Spleen (tissue), 11 donors: ENCODE measurements at regions not wholly inside any gene's neighbourhood (a gene's known extent, or its start where the extent isn't known, plus 50 kb on each side); places are given as distances from the start of the nearest gene placed in this dataset.
A peak's percentile ranks its signal among the peaks of the same experiment; 100 is the strongest.

ENCODE experiments used
- DNase-seq: peaks from one replicate; pipeline ENCODE4 v3.0.0-alpha.2; 2020
- H3K27ac ChIP-seq, 8 donors: fragments of 200-600 bp; sonication (generic) in 7 of 8; 1 replicate in 4 of 8; 2 replicates in 4 of 8; pipeline versions ENCODE4 v1.5.0 to v1.8.0; 2016 to 2021; ENCODE audit warnings: inconsistent platforms in 4 of 8, mild to moderate bottlenecking in 4 of 8, moderate library complexity in 1 of 8
- H3K27me3 ChIP-seq, 7 donors: fragments of 200-600 bp; sonication (generic) in 6 of 7; replicated peaks in 1 of 7; 1 replicate in 4 of 7; 2 replicates in 3 of 7; pipeline versions ENCODE4 v1.5.0 to v1.8.0; 2016 to 2021; ENCODE audit warnings: inconsistent platforms in 3 of 7, mild to moderate bottlenecking in 1 of 7
- H3K36me3 ChIP-seq, 6 donors: fragments of 200-600 bp; sonication (generic) in 5 of 6; 1 replicate in 4 of 6; 2 replicates in 2 of 6; pipeline versions ENCODE4 v1.5.0 to v1.8.0; 2016 to 2021; ENCODE audit warnings: inconsistent platforms in 2 of 6
- H3K4me1 ChIP-seq, 6 donors: fragments of 200-600 bp; sonication (generic) in 5 of 6; 1 replicate in 3 of 6; 2 replicates in 3 of 6; pipeline versions ENCODE4 v1.5.0 to v1.8.0; 2016 to 2021; ENCODE audit warnings: inconsistent platforms in 3 of 6
- H3K4me3 ChIP-seq, 8 donors: fragments of 200-600 bp; sonication (generic) in 7 of 8; 1 replicate in 4 of 8; 2 replicates in 4 of 8; pipeline versions ENCODE4 v1.5.0 to v1.8.0; 2016 to 2021; ENCODE audit warnings: inconsistent platforms in 4 of 8, mild to moderate bottlenecking in 4 of 8, moderate library complexity in 2 of 8
- H3K9me3 ChIP-seq, 8 donors: fragments of 200-600 bp; sonication (generic) in 7 of 8; 1 replicate in 4 of 8; 2 replicates in 4 of 8; pipeline versions ENCODE4 v1.5.0 to v1.8.0; 2016 to 2021; ENCODE audit warnings: inconsistent platforms in 4 of 8
- CTCF ChIP-seq, 11 experiments: fragments of 200-600 bp in 7 of 11; fragments of 450-650 bp in 4 of 11; sonication (generic) in 4 of 11; IDR thresholded peaks in 8 of 11; conservative IDR thresholded peaks in 3 of 11; 1 replicate in 7 of 11; 2 replicates in 4 of 11; pipeline versions ENCODE4 v1.4.0 to v1.8.0; 2016 to 2021; ENCODE audit warnings: antibody characterized with exemption in 11 of 11, inconsistent platforms in 4 of 11, mild to moderate bottlenecking in 1 of 11
- POLR2A ChIP-seq, 3 donors: fragments of 450-650 bp; IDR thresholded peaks; one replicate each; pipeline ENCODE4 v1.5.1; 2017; ENCODE audit warnings: antibody characterized with exemption in 3 of 3, mild to moderate bottlenecking in 1 of 3
- POLR2AphosphoS5 ChIP-seq, 3 donors: sonication (generic); formaldehyde crosslinking; IDR thresholded peaks; one replicate each; pipeline ENCODE4 v1.5.1; 2017; ENCODE audit warnings: antibody characterized with exemption in 3 of 3
- WGBS, 5 donors: extraction: QIAGEN DNeasy Blood & Tissue Kit in 3 of 5; methylation state at CpG; one replicate each; pipeline versions ENCODE4 v1.1.5 to v1.1.7; 2013 to 2018; 5-methylcytosine and 5-hydroxymethylcytosine counted together
- intact Hi-C: fragments of 100-400 bp; cut with DNase I; formaldehyde crosslinking; loops from one replicate; pipeline ENCODE4 v1.15.0; 2023; ENCODE audit warnings: low total_unique reads
- donor health status: healthy with polysubstance abuse.
- donor health status: DM: no; HTN: no; CAD: no; lungs with moderate emphysema.
- donor health status: DM: no; HTN: no; CAD: no.
- donor health status: Bipolar disorder and iron deficiency.
- donor health status: healthy.
- donor health status: DM: no; HTN: no; CAD: no.
- donor health status: DM: yes; HTN: yes; CAD: no.

- Histone ChIP-seq H3K4me1 (peaks cover 0 to 17% (median 0%) of the 10 kb centered on the region in 6 donors), H3K4me3 (no peak overlapping the region), H3K27me3 (no peaks in the 10 kb centered on the region), H3K27ac (no peak overlapping the region), H3K36me3 (no peaks in the 10 kb centered on the region), H3K9me3 (no peaks in the 10 kb centered on the region)
- 72 to 88% (median 82%) methylated on average over 8 of the region's 8 CpGs for WGBS, 5 donors
- no peak for TF ChIP-seq CTCF (IDR thresholded peaks at IDR 0.05 in 8 of 11, conservative IDR thresholded peaks at IDR 0.05 in 3 of 11)
- no peak for TF ChIP-seq POLR2A (IDR thresholded peaks at IDR 0.05)
- TF ChIP-seq POLR2AphosphoS5 (IDR thresholded peaks at IDR 0.05) = no peak
- intact Hi-C loops = no loop called here
- DNase-seq = peak; percentile 18
These were observed 96.8 kb upstream of the PCBD1 start for GRCh38 chr10:70984986-70985722.

GRCh38 chr10:70985824-70986622 is 97.7 kb upstream of the PCBD1 start:
- intact Hi-C loops = no loop called here
- Histone ChIP-seq H3K4me1 (peaks cover 0 to 17% (median 0%) of the 10 kb centered on the region in 6 donors), H3K36me3 (no peaks in the 10 kb centered on the region), H3K27ac (no peak overlapping the region), H3K4me3 (no peak overlapping the region), H3K9me3 (no peaks in the 10 kb centered on the region), H3K27me3 (no peaks in the 10 kb centered on the region)
- peak; percentile 52 for DNase-seq
- 58 to 63% (median 61%) methylated on average over 13 of the region's 13 CpGs for WGBS, 5 donors
- TF ChIP-seq CTCF (IDR thresholded peaks at IDR 0.05 in 8 of 11, conservative IDR thresholded peaks at IDR 0.05 in 3 of 11) = no peak
- no peak for TF ChIP-seq POLR2A (IDR thresholded peaks at IDR 0.05)
- TF ChIP-seq POLR2AphosphoS5 (IDR thresholded peaks at IDR 0.05) = no peak

GRCh38 chr10:70986623-70986950 is 98.2 kb upstream of the PCBD1 start:
- Histone ChIP-seq H3K4me1 (peaks cover 0 to 17% (median 0%) of the 10 kb centered on the region in 6 donors), H3K27me3 (no peaks in the 10 kb centered on the region), H3K36me3 (no peaks in the 10 kb centered on the region), H3K9me3 (no peaks in the 10 kb centered on the region), H3K4me3 (no peak overlapping the region), H3K27ac (no peak overlapping the region)
- intact Hi-C loops = no loop called here
- 83 to 96% (median 95%) methylated on average over 7 of the region's 7 CpGs for WGBS, 5 donors
- DNase-seq = peak; percentile 35
- TF ChIP-seq CTCF (IDR thresholded peaks at IDR 0.05 in 8 of 11, conservative IDR thresholded peaks at IDR 0.05 in 3 of 11) (no peak), POLR2A (IDR thresholded peaks at IDR 0.05) (no peak), POLR2AphosphoS5 (IDR thresholded peaks at IDR 0.05) (no peak)
